ENCODE measurements at regions not wholly inside any gene's neighbourhood (a gene's known extent, or its start where the extent isn't known, plus 50 kb on each side); places are given as distances from the start of the nearest gene placed in this dataset.

DNA sequence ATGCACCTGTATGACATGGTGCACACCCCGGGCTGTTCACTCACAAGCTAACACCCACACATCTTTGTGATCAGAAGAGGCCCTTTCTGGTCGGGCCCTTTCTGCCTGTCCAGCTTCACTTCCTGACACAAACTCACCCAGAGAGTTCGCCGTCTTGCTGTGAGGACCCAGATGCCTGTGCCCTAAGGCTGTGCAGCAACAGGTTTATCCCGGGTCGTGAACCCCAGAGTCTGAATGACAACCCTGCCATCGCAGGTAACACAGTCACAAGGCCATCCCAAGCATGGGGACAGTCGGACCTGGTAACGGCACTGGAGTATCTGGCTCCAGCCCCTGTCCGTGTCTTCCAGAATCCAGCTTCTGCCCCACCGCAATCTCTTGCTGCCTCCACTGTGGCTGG, 235.1 kb downstream of the BUD13 start:
- no peaks in the 10 kb centered on the region for H3K27me3 ChIP-seq (ENCODE audit: control insufficient read depth in 4 of 4, insufficient read depth in 4 of 4, low read length in 3 of 4)
- TF ChIP-seq YY1 (IDR thresholded peaks at IDR 0.05) (no peak), NR2F2 (IDR thresholded peaks at IDR 0.05) (no peak), TAF1 (conservative IDR thresholded peaks at IDR 0.05) (no peak), HNF4G (IDR thresholded peaks at IDR 0.05) (no peak), HNF4A (conservative IDR thresholded peaks at IDR 0.05) (no peak), FOXA1 (IDR thresholded peaks at IDR 0.05) (no peak), SP1 (IDR thresholded peaks at IDR 0.05) (no peak)
- TF ChIP-seq, protein P1, sequence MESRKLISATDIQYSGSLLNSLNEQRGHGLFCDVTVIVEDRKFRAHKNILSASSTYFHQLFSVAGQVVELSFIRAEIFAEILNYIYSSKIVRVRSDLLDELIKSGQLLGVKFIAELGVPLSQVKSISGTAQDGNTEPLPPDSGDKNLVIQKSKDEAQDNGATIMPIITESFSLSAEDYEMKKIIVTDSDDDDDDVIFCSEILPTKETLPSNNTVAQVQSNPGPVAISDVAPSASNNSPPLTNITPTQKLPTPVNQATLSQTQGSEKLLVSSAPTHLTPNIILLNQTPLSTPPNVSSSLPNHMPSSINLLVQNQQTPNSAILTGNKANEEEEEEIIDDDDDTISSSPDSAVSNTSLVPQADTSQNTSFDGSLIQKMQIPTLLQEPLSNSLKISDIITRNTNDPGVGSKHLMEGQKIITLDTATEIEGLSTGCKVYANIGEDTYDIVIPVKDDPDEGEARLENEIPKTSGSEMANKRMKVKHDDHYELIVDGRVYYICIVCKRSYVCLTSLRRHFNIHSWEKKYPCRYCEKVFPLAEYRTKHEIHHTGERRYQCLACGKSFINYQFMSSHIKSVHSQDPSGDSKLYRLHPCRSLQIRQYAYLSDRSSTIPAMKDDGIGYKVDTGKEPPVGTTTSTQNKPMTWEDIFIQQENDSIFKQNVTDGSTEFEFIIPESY (IDR thresholded peaks at IDR 0.05), result no peak
- TF ChIP-seq, protein P2, sequence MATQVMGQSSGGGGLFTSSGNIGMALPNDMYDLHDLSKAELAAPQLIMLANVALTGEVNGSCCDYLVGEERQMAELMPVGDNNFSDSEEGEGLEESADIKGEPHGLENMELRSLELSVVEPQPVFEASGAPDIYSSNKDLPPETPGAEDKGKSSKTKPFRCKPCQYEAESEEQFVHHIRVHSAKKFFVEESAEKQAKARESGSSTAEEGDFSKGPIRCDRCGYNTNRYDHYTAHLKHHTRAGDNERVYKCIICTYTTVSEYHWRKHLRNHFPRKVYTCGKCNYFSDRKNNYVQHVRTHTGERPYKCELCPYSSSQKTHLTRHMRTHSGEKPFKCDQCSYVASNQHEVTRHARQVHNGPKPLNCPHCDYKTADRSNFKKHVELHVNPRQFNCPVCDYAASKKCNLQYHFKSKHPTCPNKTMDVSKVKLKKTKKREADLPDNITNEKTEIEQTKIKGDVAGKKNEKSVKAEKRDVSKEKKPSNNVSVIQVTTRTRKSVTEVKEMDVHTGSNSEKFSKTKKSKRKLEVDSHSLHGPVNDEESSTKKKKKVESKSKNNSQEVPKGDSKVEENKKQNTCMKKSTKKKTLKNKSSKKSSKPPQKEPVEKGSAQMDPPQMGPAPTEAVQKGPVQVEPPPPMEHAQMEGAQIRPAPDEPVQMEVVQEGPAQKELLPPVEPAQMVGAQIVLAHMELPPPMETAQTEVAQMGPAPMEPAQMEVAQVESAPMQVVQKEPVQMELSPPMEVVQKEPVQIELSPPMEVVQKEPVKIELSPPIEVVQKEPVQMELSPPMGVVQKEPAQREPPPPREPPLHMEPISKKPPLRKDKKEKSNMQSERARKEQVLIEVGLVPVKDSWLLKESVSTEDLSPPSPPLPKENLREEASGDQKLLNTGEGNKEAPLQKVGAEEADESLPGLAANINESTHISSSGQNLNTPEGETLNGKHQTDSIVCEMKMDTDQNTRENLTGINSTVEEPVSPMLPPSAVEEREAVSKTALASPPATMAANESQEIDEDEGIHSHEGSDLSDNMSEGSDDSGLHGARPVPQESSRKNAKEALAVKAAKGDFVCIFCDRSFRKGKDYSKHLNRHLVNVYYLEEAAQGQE (IDR thresholded peaks at IDR 0.05), result no peak
- TF ChIP-seq, protein P3, sequence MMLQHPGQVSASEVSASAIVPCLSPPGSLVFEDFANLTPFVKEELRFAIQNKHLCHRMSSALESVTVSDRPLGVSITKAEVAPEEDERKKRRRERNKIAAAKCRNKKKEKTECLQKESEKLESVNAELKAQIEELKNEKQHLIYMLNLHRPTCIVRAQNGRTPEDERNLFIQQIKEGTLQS (IDR thresholded peaks at IDR 0.05), result no peak
- TF ChIP-seq, protein P4, sequence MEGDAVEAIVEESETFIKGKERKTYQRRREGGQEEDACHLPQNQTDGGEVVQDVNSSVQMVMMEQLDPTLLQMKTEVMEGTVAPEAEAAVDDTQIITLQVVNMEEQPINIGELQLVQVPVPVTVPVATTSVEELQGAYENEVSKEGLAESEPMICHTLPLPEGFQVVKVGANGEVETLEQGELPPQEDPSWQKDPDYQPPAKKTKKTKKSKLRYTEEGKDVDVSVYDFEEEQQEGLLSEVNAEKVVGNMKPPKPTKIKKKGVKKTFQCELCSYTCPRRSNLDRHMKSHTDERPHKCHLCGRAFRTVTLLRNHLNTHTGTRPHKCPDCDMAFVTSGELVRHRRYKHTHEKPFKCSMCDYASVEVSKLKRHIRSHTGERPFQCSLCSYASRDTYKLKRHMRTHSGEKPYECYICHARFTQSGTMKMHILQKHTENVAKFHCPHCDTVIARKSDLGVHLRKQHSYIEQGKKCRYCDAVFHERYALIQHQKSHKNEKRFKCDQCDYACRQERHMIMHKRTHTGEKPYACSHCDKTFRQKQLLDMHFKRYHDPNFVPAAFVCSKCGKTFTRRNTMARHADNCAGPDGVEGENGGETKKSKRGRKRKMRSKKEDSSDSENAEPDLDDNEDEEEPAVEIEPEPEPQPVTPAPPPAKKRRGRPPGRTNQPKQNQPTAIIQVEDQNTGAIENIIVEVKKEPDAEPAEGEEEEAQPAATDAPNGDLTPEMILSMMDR (IDR thresholded peaks at IDR 0.05; ENCODE audit: low read depth, low read length, missing input control), result no peak
- 81% methylated on average over 11 of the region's 11 CpGs for WGBS

DNA sequence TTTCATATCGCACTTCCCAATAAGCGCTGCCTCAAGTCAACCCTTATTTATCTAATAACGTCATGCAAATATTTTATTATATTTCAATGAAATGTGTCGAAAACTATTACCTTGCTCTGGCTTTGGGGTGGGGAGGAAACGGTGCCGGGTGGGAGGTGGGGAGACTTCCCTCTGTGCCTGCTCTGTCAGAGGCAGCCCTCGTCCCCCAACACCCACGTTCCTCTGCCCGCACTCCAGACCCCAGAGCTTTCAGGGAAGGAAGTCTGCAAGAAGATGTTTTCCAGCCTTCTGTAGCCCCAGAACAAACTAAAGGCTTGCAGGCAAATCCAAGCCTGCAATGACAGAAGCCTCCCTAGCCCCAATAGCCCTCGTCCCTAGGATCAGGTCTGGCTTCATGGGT, 235.7 kb downstream of the BUD13 start:
- Histone ChIP-seq H3K27ac (ENCODE audit: low read depth in 1 of 2, low read length in 2 of 2) (no peak overlapping the region), H3K9me3 (ENCODE audit: control insufficient read depth in 4 of 4, low read length in 3 of 4) (peaks cover 0 to 3% (median 0%) of the 10 kb centered on the region in 4 donors), H3K27me3 (ENCODE audit: control insufficient read depth in 4 of 4, insufficient read depth in 4 of 4, low read length in 3 of 4) (no peaks in the 10 kb centered on the region), H3K4me3 (ENCODE audit: low read depth in 1 of 3, low read length in 3 of 3) (no peak overlapping the region), H3K4me1 (ENCODE audit: control insufficient read depth in 4 of 4, insufficient read depth in 4 of 4, low read length in 3 of 4) (no peaks in the 10 kb centered on the region), H3K36me3 (ENCODE audit: control insufficient read depth in 4 of 4, insufficient read depth in 3 of 4, low read depth in 1 of 4, low read length in 3 of 4) (no peaks in the 10 kb centered on the region), H3K9ac (ENCODE audit: low read depth in 1 of 2, low read length in 2 of 2) (no peak overlapping the region)
- no peak for DNase-seq (ENCODE audit: low spot score)
- 76% methylated on average over 10 of the region's 10 CpGs for WGBS
- TF ChIP-seq HNF4A (conservative IDR thresholded peaks at IDR 0.05) (no peak), EGR1 (IDR thresholded peaks at IDR 0.05; ENCODE audit: low read depth in 2 of 2) (no peak), YY1 (IDR thresholded peaks at IDR 0.05) (no peak), FOXA2 (IDR thresholded peaks at IDR 0.05) (no peak), FOXA1 (IDR thresholded peaks at IDR 0.05) (no peak), TAF1 (conservative IDR thresholded peaks at IDR 0.05) (no peak), GABPA (IDR thresholded peaks at IDR 0.05 in 1 of 2, conservative IDR thresholded peaks at IDR 0.05 in 1 of 2) (no peak), SP1 (IDR thresholded peaks at IDR 0.05) (no peak)
- TF ChIP-seq, protein P2 (IDR thresholded peaks at IDR 0.05), result no peak
- TF ChIP-seq, protein P1 (IDR thresholded peaks at IDR 0.05), result no peak
- TF ChIP-seq, protein P4 (IDR thresholded peaks at IDR 0.05; ENCODE audit: low read depth, low read length, missing input control), result no peak

More for the DNA sequence above, 235.1 kb downstream of the BUD13 start:
- Histone ChIP-seq H3K9ac (ENCODE audit: low read depth in 1 of 2, low read length in 2 of 2) (no peak overlapping the region), H3K27ac (ENCODE audit: low read depth in 1 of 2, low read length in 2 of 2) (no peak overlapping the region), H3K4me3 (ENCODE audit: low read depth in 1 of 3, low read length in 3 of 3) (no peak overlapping the region), H3K4me1 (ENCODE audit: control insufficient read depth in 4 of 4, insufficient read depth in 4 of 4, low read length in 3 of 4) (no peaks in the 10 kb centered on the region), H3K9me3 (ENCODE audit: control insufficient read depth in 4 of 4, low read length in 3 of 4) (peaks cover 0 to 3% (median 0%) of the 10 kb centered on the region in 4 donors), H3K36me3 (ENCODE audit: control insufficient read depth in 4 of 4, insufficient read depth in 3 of 4, low read depth in 1 of 4, low read length in 3 of 4) (no peaks in the 10 kb centered on the region)
- DNase-seq (ENCODE audit: low spot score), result no peak
